WERI-Rb-1 (cell line): ENCODE measurements at regions not wholly inside any gene's neighbourhood (a gene's known extent, or its start where the extent isn't known, plus 50 kb on each side); places are given as distances from the start of the nearest gene placed in this dataset.

ENCODE experiments used
- DNase-seq: peaks from one replicate; pipeline ENCODE4 v3.0.0-alpha.2; 2020
- H3K27ac ChIP-seq: fragments of 250-450 bp; sonication (Bioruptor Pico); 2 replicates; pipeline ENCODE4 v1.5.1; 2020; ENCODE audit warnings: mild to moderate bottlenecking, moderate library complexity
- H3K27me3 ChIP-seq: fragments of 250-450 bp; sonication (Bioruptor Pico); 2 replicates; pipeline ENCODE4 v1.5.1; 2021; ENCODE audit warnings: mild to moderate bottlenecking, low read depth, moderate library complexity; ENCODE audit not compliant: insufficient read depth, severe bottlenecking
- H3K36me3 ChIP-seq: fragments of 250-450 bp; sonication (Bioruptor Pico); 2 replicates; pipeline ENCODE4 v1.5.1; 2020; ENCODE audit warnings: mild to moderate bottlenecking, moderate library complexity
- H3K4me3 ChIP-seq: 2 replicates; pipeline ENCODE4 v1.5.1; 2011; ENCODE audit warnings: low read depth, mild to moderate bottlenecking, control low read depth, low read length
- H3K9me3 ChIP-seq: fragments of 250-450 bp; sonication (Bioruptor Pico); 2 replicates; pipeline ENCODE4 v1.5.1; 2021; ENCODE audit warnings: mild to moderate bottlenecking, moderate library complexity; ENCODE audit not compliant: severe bottlenecking
- TF ChIP-seq, protein P1 (sequence below): IDR thresholded peaks from 2 replicates; pipeline ENCODE4 v1.5.1; 2011; ENCODE audit warnings: low read depth, mild to moderate bottlenecking, control low read depth, inconsistent platforms, low read length

DNA sequence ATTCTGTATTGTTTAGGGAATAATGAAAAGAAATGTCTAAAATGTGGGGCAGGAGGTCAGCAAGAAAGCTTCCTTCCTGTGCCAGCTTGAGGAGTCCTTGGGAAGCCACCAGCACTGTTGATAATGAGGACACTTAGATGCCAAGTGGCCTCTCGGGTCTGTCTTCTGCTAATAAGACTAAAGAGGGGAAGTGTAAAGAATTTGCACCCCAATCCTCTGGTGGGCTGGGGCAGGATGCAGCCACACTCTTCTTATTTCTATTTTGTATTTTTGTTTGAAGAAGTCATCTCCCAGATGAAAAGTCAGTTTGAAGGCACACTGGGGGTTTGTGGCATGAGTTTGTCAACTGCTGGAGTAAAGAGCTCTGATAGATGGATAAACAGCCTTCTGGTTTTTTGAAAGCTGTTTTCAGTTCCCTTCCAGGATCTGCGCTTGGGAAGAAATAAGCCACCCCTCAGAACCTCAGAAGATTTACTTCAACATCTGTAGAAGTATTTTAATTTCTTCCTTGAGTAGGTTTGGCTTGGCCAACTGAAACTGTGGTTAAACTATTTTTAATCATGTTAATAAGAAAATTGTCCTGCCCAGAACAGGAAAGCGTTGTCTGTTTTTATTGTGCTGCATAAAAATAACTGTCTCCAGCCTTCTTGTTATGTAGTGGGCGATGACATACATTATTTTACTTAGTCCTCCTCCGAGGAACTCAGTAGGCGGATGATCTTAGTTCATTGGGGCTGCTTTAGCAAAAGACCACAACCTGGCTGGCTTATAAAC lies 128.8 kb upstream of the GPR26 start:
- no peak overlapping the region for H3K27ac ChIP-seq
- H3K36me3 ChIP-seq = no peaks in the 10 kb centered on the region
- no peaks in the 10 kb centered on the region for H3K9me3 ChIP-seq
- H3K27me3 ChIP-seq = no peaks in the 10 kb centered on the region
- no peak overlapping the region for H3K4me3 ChIP-seq
- TF ChIP-seq, protein P1, sequence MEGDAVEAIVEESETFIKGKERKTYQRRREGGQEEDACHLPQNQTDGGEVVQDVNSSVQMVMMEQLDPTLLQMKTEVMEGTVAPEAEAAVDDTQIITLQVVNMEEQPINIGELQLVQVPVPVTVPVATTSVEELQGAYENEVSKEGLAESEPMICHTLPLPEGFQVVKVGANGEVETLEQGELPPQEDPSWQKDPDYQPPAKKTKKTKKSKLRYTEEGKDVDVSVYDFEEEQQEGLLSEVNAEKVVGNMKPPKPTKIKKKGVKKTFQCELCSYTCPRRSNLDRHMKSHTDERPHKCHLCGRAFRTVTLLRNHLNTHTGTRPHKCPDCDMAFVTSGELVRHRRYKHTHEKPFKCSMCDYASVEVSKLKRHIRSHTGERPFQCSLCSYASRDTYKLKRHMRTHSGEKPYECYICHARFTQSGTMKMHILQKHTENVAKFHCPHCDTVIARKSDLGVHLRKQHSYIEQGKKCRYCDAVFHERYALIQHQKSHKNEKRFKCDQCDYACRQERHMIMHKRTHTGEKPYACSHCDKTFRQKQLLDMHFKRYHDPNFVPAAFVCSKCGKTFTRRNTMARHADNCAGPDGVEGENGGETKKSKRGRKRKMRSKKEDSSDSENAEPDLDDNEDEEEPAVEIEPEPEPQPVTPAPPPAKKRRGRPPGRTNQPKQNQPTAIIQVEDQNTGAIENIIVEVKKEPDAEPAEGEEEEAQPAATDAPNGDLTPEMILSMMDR = no peak
- no peak for DNase-seq

GRCh38 chr10:123538401-123539320 lies 127.5 kb upstream of the GPR26 start:
- H3K27ac ChIP-seq = peak overlapping the region; percentile 25; the same call in 1 of the 2 replicates
- H3K27me3 ChIP-seq = no peaks in the 10 kb centered on the region
- no peak for DNase-seq
- TF ChIP-seq, protein P1 = no peak
- H3K9me3 ChIP-seq = no peaks in the 10 kb centered on the region
- no peaks in the 10 kb centered on the region for H3K36me3 ChIP-seq
- H3K4me3 ChIP-seq = no peak overlapping the region

DNA sequence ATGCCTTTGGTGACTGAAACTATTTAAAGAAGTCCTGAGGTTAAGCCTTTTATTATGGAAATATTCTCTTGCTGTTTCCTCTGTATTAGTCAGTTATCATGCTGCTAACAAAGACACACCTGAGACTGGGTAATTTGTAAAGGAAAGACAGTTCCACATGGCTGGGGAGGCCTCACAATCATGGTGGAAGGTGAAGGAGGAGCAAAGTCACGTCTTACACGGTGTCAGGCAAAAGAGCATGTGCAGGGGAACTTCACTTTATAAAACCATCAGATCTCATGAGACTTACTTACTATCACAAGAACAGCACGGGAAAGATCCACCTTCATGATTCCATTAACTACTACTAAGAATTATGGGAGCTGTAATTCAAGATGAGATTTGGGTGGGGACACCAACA lies 121.2 kb upstream of the GPR26 start:
- no peak overlapping the region for H3K4me3 ChIP-seq
- peaks cover 20% of the 10 kb centered on the region for H3K27me3 ChIP-seq
- no peaks in the 10 kb centered on the region for H3K9me3 ChIP-seq
- H3K27ac ChIP-seq = no peak overlapping the region
- TF ChIP-seq, protein P1 = no peak
- no peaks in the 10 kb centered on the region for H3K36me3 ChIP-seq
- DNase-seq = no peak

DNA sequence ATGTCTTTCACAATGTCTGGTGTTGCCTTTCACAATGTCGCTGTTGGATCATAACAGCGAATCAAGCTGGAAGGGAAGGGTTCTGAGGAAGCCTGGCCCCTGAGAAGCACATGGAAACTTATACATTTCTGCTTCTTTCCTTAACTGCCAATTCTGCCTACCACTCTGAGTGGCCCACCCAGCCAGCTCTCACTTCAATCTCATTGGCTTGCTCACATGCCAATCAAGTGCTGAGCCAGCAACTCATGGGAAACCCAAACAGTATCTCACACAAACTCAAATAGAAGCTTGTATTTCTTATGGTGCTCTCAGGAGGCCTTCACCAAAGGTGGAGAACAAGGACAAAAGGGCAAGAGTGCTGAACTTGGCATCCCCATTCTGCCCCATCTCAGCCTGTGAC lies 117.4 kb upstream of the GPR26 start:
- peaks cover 34% of the 10 kb centered on the region for H3K27me3 ChIP-seq
- no peaks in the 10 kb centered on the region for H3K9me3 ChIP-seq
- TF ChIP-seq, protein P1 = no peak
- H3K36me3 ChIP-seq = no peaks in the 10 kb centered on the region
- no peak overlapping the region for H3K4me3 ChIP-seq
- no peak for DNase-seq
- no peak overlapping the region for H3K27ac ChIP-seq

DNA sequence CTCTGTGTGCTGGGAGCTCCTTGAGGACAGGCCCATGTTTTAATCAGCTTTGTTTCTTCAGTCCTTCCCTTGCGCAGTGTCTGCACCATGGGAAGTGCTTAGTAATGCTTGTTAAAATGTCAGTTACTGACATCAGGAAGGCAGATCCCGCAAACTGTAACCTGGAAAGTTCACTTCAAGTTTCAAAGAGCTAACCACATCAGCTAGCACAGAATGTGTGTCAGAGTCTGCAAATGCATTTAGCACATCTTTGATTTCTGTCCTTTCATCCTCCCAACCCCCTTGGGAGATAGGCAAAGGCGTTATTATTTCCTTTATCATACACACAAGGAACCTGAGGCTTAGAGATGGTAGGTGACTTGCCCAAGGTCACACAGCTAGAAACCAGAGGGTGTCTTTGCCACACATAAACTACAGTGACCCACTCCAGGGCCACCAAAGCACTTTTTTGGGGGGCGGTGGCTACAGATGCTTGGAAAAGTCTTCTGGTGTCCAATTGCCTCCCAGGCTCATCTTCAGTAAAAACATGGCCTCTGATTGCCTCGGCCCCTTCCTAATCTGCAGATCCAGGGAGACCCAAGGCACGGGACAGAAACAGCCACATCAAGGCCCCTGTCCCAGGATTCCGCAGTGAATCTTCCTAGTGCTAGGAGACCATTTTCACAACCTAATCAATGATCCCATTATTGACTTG lies 116.2 kb upstream of the GPR26 start:
- TF ChIP-seq, protein P1 = no peak
- Histone ChIP-seq H3K9me3 (no peaks in the 10 kb centered on the region), H3K27me3 (peaks cover 43% of the 10 kb centered on the region), H3K36me3 (no peaks in the 10 kb centered on the region), H3K4me3 (no peak overlapping the region), H3K27ac (no peak overlapping the region)
- no peak for DNase-seq
